Activated T-cell treated with anti-CD3 and anti-CD28 coated beads, Interleukin-2, amount 50 U/mL, for 72 hours (primary cell): ENCODE measurements at regions not wholly inside any gene's neighbourhood (a gene's known extent, or its start where the extent isn't known, plus 50 kb on each side); places are given as distances from the start of the nearest gene placed in this dataset.
A peak's percentile ranks its signal among the peaks of the same experiment; 100 is the strongest.

Experiments
- ATAC-seq, 2 donors: fragments of 150-1000 bp; cut with Tn5 transposase; replicated peaks in 1 of 2; 2 replicates each; pipeline ENCODE4 v1.10.0; 2021; ENCODE audit warnings: moderate library complexity in 2 of 2, mild to moderate bottlenecking in 1 of 2
- DNase-seq, 2 donors: peaks; one replicate each; pipeline ENCODE4 v3.0.0; 2021 to 2022; ENCODE audit warnings: mixed read lengths in 1 of 2
- H3K27ac Mint-ChIP-seq: one replicate; pipeline ENCODE4 v1.8.0; 2022; ENCODE audit warnings: mild to moderate bottlenecking, moderate library complexity, mixed read lengths
- H3K27me3 Mint-ChIP-seq: one replicate; pipeline ENCODE4 v1.8.0; 2022; ENCODE audit warnings: low read depth, mixed read lengths
- H3K36me3 Mint-ChIP-seq, 2 donors: one replicate each; pipeline ENCODE4 v1.8.0; 2022; ENCODE audit warnings: mixed read lengths in 2 of 2, mild to moderate bottlenecking in 1 of 2; ENCODE audit not compliant: insufficient read depth in 2 of 2
- H3K4me1 Mint-ChIP-seq: one replicate; pipeline ENCODE4 v1.8.0; 2022; ENCODE audit warnings: low read depth, mixed read lengths
- H3K4me3 Mint-ChIP-seq, 2 donors: one replicate each; pipeline ENCODE4 v1.8.0; 2022; ENCODE audit warnings: mild to moderate bottlenecking in 2 of 2, mixed read lengths in 2 of 2, moderate library complexity in 2 of 2
- H3K9me3 Mint-ChIP-seq, 2 donors: one replicate each; pipeline ENCODE4 v1.8.0; 2022; ENCODE audit warnings: mixed read lengths in 2 of 2

GRCh38 chr9:129497005-129497812 is 123.7 kb downstream of the C9orf50 start:
- H3K4me1 Mint-ChIP-seq: peaks cover 47% of the 10 kb centered on the region
- H3K9me3 Mint-ChIP-seq: no peaks in the 10 kb centered on the region
- peaks cover 5 to 7% of the 10 kb centered on the region in 2 donors for H3K36me3 Mint-ChIP-seq
- no peaks in the 10 kb centered on the region for H3K27me3 Mint-ChIP-seq
- ATAC-seq: no peak
- H3K4me3 Mint-ChIP-seq: peak overlapping the region; percentile 84 to 96
- peak overlapping the region; percentile 83 for H3K27ac Mint-ChIP-seq
- DNase-seq: no peak

- no peaks in the 10 kb centered on the region for H3K27me3 Mint-ChIP-seq
- H3K36me3 Mint-ChIP-seq: peaks cover 5 to 9% of the 10 kb centered on the region in 2 donors
- ATAC-seq (peak; percentile 80 to 82), DNase-seq (peak; percentile 86 to 89)
- H3K9me3 Mint-ChIP-seq: no peaks in the 10 kb centered on the region
- H3K4me1 Mint-ChIP-seq: peaks cover 50% of the 10 kb centered on the region
- H3K4me3 Mint-ChIP-seq: peak overlapping the region; percentile 84 to 96
- peak overlapping the region; percentile 83 for H3K27ac Mint-ChIP-seq
Measured at GRCh38 chr9:129496473-129497004, 124.4 kb downstream of the C9orf50 start.

- DNase-seq: peak; percentile 90 to 91
- H3K36me3 Mint-ChIP-seq: peaks cover 5 to 12% of the 10 kb centered on the region in 2 donors
- H3K27me3 Mint-ChIP-seq: no peaks in the 10 kb centered on the region
- H3K4me3 Mint-ChIP-seq: peak overlapping the region; percentile 72 to 96
- H3K27ac Mint-ChIP-seq: no peak overlapping the region
- H3K4me1 Mint-ChIP-seq: peaks cover 57% of the 10 kb centered on the region
- ATAC-seq: peak; percentile 86 to 87
- H3K9me3 Mint-ChIP-seq: no peaks in the 10 kb centered on the region
Measured at GRCh38 chr9:129495620-129496472, 125.1 kb downstream of the C9orf50 start.

- peaks cover 9 to 19% of the 10 kb centered on the region in 2 donors for H3K36me3 Mint-ChIP-seq
- no peak for DNase-seq
- no peak overlapping the region for H3K4me3 Mint-ChIP-seq
- peaks cover 72% of the 10 kb centered on the region for H3K4me1 Mint-ChIP-seq
- H3K27me3 Mint-ChIP-seq: no peaks in the 10 kb centered on the region
- H3K27ac Mint-ChIP-seq: no peak overlapping the region
- no peak for ATAC-seq
- no peaks in the 10 kb centered on the region for H3K9me3 Mint-ChIP-seq
Measured at GRCh38 chr9:129494113-129494789, 126.7 kb downstream of the C9orf50 start.

- Mint-ChIP-seq H3K36me3 (peaks cover 11 to 22% of the 10 kb centered on the region in 2 donors), H3K27me3 (no peaks in the 10 kb centered on the region), H3K4me1 (peaks cover 72% of the 10 kb centered on the region), H3K9me3 (no peaks in the 10 kb centered on the region), H3K27ac (no peak overlapping the region), H3K4me3 (no peak overlapping the region)
- ATAC-seq (no peak), DNase-seq (no peak)
Measured at GRCh38 chr9:129493706-129494047, 127.2 kb downstream of the C9orf50 start.

- Mint-ChIP-seq H3K36me3 (peaks cover 9 to 21% of the 10 kb centered on the region in 2 donors), H3K27ac (no peak overlapping the region), H3K9me3 (no peaks in the 10 kb centered on the region), H3K27me3 (no peaks in the 10 kb centered on the region), H3K4me3 (no peak overlapping the region), H3K4me1 (peaks cover 72% of the 10 kb centered on the region)
- ATAC-seq (no peak), DNase-seq (no peak)
Measured at GRCh38 chr9:129493002-129493705, 127.7 kb downstream of the C9orf50 start.

GRCh38 chr9:129491487-129491855 is 129.4 kb downstream of the C9orf50 start:
- peaks cover 75% of the 10 kb centered on the region for H3K4me1 Mint-ChIP-seq
- ATAC-seq (no peak), DNase-seq (no peak)
- no peaks in the 10 kb centered on the region for H3K9me3 Mint-ChIP-seq
- H3K36me3 Mint-ChIP-seq: peaks cover 6 to 19% of the 10 kb centered on the region in 2 donors
- peak overlapping the region; percentile 79 to 93 for H3K4me3 Mint-ChIP-seq
- H3K27me3 Mint-ChIP-seq: no peaks in the 10 kb centered on the region
- peak overlapping the region; percentile 10 for H3K27ac Mint-ChIP-seq

GRCh38 chr9:129490583-129491486 is 130.1 kb downstream of the C9orf50 start:
- Mint-ChIP-seq H3K27ac (peak overlapping the region; percentile 63), H3K4me3 (peak overlapping the region; percentile 79 to 93), H3K9me3 (no peaks in the 10 kb centered on the region), H3K4me1 (peaks cover 74% of the 10 kb centered on the region), H3K36me3 (peaks cover 6 to 19% of the 10 kb centered on the region in 2 donors), H3K27me3 (no peaks in the 10 kb centered on the region)
- ATAC-seq (no peak), DNase-seq (no peak)

GRCh38 chr9:129489838-129490582 is 130.9 kb downstream of the C9orf50 start:
- H3K4me1 Mint-ChIP-seq: peaks cover 74% of the 10 kb centered on the region
- peak; percentile 23 to 26 for ATAC-seq

GRCh38 chr9:129487658-129488483 is 133.0 kb downstream of the C9orf50 start:
- Mint-ChIP-seq H3K4me1 (peaks cover 81% of the 10 kb centered on the region), H3K9me3 (no peaks in the 10 kb centered on the region)

More at GRCh38 chr9:129489838-129490582, 130.9 kb downstream of the C9orf50 start:
- Mint-ChIP-seq H3K27ac (peak overlapping the region; percentile 96), H3K9me3 (no peaks in the 10 kb centered on the region), H3K27me3 (no peaks in the 10 kb centered on the region), H3K36me3 (peaks cover 6 to 19% of the 10 kb centered on the region in 2 donors), H3K4me3 (peak overlapping the region; percentile 79 to 93)
- peak; percentile 58 to 59 for DNase-seq

More at GRCh38 chr9:129487658-129488483, 133.0 kb downstream of the C9orf50 start:
- H3K36me3 Mint-ChIP-seq: peaks cover 6 to 16% of the 10 kb centered on the region in 2 donors
- H3K27ac Mint-ChIP-seq: peak overlapping the region; percentile 96
- H3K4me3 Mint-ChIP-seq: peak overlapping the region; percentile 87 to 91
- DNase-seq: peak; percentile 31 to 37
- ATAC-seq: peak; percentile 9 to 15
- H3K27me3 Mint-ChIP-seq: no peaks in the 10 kb centered on the region
